Esophagus muscularis mucosa (tissue), 4 donors: ENCODE measurements at regions not wholly inside any gene's neighbourhood (a gene's known extent, or its start where the extent isn't known, plus 50 kb on each side); places are given as distances from the start of the nearest gene placed in this dataset.

Source experiments
- DNase-seq: peaks from one replicate; pipeline ENCODE4 v3.0.0-alpha.2; 2017; ENCODE audit errors: extremely low spot score
- H3K27ac ChIP-seq, 4 donors: fragments of 200-600 bp; sonication (generic); replicated peaks in 1 of 4; 1 replicate in 3 of 4; 2 replicates in 1 of 4; pipeline ENCODE4 v1.5.1; 2016 to 2019; ENCODE audit warnings: mild to moderate bottlenecking in 1 of 4
- H3K27me3 ChIP-seq, 4 donors: fragments of 200-600 bp; sonication (generic); one replicate each; pipeline versions ENCODE4 v1.5.1 to v1.6.0; 2016 to 2019
- H3K36me3 ChIP-seq, 4 donors: fragments of 200-600 bp; sonication (generic); one replicate each; pipeline ENCODE4 v1.5.1; 2016 to 2019
- H3K4me1 ChIP-seq, 4 donors: fragments of 200-600 bp; sonication (generic); one replicate each; pipeline ENCODE4 v1.5.1; 2016 to 2019
- H3K4me3 ChIP-seq, 4 donors: fragments of 200-600 bp; sonication (generic); 1 replicate in 2 of 4; 2 replicates in 2 of 4; pipeline ENCODE4 v1.5.1; 2016 to 2019; ENCODE audit warnings: mild to moderate bottlenecking in 4 of 4, moderate library complexity in 1 of 4
- H3K9me3 ChIP-seq, 4 donors: fragments of 200-600 bp; sonication (generic); 1 replicate in 3 of 4; 2 replicates in 1 of 4; pipeline ENCODE4 v1.5.1; 2016 to 2019
- EP300 ChIP-seq: sonication (generic); formaldehyde crosslinking; IDR thresholded peaks from one replicate; pipeline ENCODE4 v1.6.1; 2017; ENCODE audit warnings: antibody characterized with exemption
- POLR2A ChIP-seq: fragments of 450-650 bp; IDR thresholded peaks from one replicate; pipeline ENCODE4 v1.6.1; 2017; ENCODE audit warnings: antibody characterized with exemption, moderate library complexity, mild to moderate bottlenecking, low read depth
- POLR2AphosphoS5 ChIP-seq, 2 donors: sonication (generic); formaldehyde crosslinking; IDR thresholded peaks; one replicate each; pipeline ENCODE4 v1.6.1; 2017; ENCODE audit warnings: antibody characterized with exemption in 2 of 2
- WGBS: methylation state at CpG from one replicate; pipeline ENCODE4 v1.1.5; 2018; 5-methylcytosine and 5-hydroxymethylcytosine counted together
- intact Hi-C: fragments of 100-400 bp; cut with DNase I; formaldehyde crosslinking; loops from one replicate; pipeline ENCODE4 v1.15.1; 2023
- TF ChIP-seq, protein P1 (sequence below), 3 experiments: fragments of 200-600 bp in 2 of 3; fragments of 450-650 bp in 1 of 3; sonication (generic) in 2 of 3; IDR thresholded peaks; one replicate each; pipeline ENCODE4 v1.5.1; 2017 to 2019; ENCODE audit warnings: antibody characterized with exemption in 3 of 3, mild to moderate bottlenecking in 2 of 3, moderate library complexity in 1 of 3

DNA sequence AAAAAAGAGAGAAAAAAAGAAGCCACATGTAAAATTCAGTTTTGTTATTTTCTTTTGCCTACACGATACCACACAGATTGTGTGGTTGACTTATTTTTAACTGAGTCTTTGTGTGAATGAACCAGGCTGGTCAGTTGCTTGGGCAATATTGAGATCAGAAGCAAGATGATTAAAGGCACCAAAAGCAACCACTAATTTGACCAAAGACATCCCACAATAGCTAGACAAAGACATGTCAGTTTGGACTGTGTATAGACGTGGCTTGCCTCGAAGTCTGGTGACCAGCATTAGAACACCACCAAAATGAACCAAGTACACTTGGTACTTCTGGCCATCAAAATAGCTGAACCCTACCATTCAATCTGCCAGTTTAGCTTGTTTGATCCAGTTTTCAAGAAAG, 340.6 kb upstream of the TBX3 start:
- no peaks in the 10 kb centered on the region for H3K27me3 ChIP-seq
- no peak overlapping the region for H3K27ac ChIP-seq
- TF ChIP-seq POLR2A (no peak), POLR2AphosphoS5 (IDR thresholded peaks at IDR 0.05) (no peak), EP300 (no peak)
- TF ChIP-seq, protein P1, sequence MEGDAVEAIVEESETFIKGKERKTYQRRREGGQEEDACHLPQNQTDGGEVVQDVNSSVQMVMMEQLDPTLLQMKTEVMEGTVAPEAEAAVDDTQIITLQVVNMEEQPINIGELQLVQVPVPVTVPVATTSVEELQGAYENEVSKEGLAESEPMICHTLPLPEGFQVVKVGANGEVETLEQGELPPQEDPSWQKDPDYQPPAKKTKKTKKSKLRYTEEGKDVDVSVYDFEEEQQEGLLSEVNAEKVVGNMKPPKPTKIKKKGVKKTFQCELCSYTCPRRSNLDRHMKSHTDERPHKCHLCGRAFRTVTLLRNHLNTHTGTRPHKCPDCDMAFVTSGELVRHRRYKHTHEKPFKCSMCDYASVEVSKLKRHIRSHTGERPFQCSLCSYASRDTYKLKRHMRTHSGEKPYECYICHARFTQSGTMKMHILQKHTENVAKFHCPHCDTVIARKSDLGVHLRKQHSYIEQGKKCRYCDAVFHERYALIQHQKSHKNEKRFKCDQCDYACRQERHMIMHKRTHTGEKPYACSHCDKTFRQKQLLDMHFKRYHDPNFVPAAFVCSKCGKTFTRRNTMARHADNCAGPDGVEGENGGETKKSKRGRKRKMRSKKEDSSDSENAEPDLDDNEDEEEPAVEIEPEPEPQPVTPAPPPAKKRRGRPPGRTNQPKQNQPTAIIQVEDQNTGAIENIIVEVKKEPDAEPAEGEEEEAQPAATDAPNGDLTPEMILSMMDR (IDR thresholded peaks at IDR 0.05), result no peak
- H3K4me1 ChIP-seq, result peaks cover 0 to 11% (median 3%) of the 10 kb centered on the region in 4 donors
- WGBS, result 92% methylated on average over 3 of the region's 3 CpGs
- H3K4me3 ChIP-seq, result no peak overlapping the region
- no peaks in the 10 kb centered on the region for H3K36me3 ChIP-seq
- no peak for DNase-seq
- H3K9me3 ChIP-seq, result peaks cover 0 to 11% (median 10%) of the 10 kb centered on the region in 4 donors
- intact Hi-C loops, result no loop called here

DNA sequence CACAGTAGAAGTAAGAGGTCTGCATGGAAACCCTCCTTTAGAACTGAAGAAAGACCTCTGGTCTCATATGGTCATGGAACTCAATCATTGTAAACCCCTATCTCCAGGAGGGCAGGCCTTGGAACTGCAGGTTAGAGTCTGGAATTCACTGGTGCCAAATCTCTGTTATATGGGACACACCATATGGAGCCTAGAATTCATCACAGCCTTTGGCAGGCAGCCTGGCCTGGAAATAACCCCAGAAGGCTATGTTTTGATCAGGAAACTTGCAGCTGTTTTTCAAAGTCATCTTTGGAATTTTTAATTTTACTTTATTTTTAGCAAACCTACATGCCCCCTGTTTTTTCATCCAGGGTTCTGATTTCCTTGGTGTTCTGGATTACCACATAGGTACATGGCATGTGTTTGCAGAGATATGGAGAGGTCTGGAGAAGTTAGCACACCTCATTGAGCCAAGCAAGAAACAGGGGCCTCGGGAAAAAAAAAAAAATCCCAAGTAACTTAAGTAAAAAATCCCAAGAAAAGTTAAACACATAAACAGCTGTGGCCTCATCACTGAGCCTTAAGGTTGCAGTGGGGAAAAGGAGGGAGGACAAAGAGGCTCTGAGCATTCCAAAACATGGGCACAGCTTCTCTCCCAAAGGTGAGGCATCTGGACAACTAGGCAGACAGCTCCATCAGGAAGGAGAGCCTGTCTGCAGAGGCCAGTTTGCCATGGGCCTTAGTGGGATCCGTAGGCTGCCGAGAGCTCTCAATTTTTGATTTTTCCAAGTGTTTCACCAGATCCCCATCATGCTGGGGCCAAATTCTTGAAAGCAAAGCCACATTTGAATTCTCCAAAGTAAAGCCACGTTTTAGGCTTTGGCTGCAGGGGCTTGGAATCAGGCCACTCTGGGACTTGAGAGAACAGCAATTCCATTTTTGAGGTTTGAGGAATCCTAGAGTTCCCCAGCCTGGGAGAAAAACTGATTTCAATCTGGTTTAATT, 339.6 kb upstream of the TBX3 start:
- Histone ChIP-seq H3K27ac (no peak overlapping the region), H3K36me3 (no peaks in the 10 kb centered on the region), H3K4me1 (peaks cover 0 to 11% (median 3%) of the 10 kb centered on the region in 4 donors), H3K27me3 (no peaks in the 10 kb centered on the region), H3K4me3 (no peak overlapping the region), H3K9me3 (peaks cover 0 to 12% (median 11%) of the 10 kb centered on the region in 4 donors)
- TF ChIP-seq, protein P1 (IDR thresholded peaks at IDR 0.05), result no peak
- TF ChIP-seq POLR2AphosphoS5 (IDR thresholded peaks at IDR 0.05) (no peak), POLR2A (no peak), EP300 (no peak)
- no peak for DNase-seq
- 48% methylated on average over 4 of the region's 4 CpGs for WGBS
- intact Hi-C loops, result no loop called here

DNA sequence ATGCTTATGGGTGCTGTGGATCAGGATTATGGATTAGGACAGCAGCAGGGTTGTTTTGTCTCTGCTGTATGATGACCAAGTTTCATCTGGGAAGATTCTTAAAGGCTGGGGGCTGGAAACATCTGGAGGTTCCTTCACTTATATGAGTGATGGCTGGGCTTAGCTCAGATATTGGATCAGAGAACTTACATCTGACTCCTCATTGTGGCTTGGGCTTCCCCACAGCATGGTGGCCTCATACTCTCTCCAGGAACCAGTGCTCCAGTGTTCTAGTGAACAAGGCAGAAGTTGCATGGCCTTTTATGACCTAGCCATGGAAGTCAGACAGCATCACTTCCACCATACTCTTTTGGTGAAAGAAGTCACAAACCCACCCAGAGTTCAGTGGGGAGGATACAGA, 336.1 kb upstream of the TBX3 start:
- no peaks in the 10 kb centered on the region for H3K36me3 ChIP-seq
- peaks cover 0 to 3% (median 0%) of the 10 kb centered on the region in 4 donors for H3K27me3 ChIP-seq
- TF ChIP-seq, protein P1 (IDR thresholded peaks at IDR 0.05), result no peak
- no peak for TF ChIP-seq POLR2A
- TF ChIP-seq POLR2AphosphoS5 (IDR thresholded peaks at IDR 0.05), result no peak
- TF ChIP-seq EP300, result no peak
- no peak overlapping the region for H3K27ac ChIP-seq
- no peak overlapping the region for H3K4me3 ChIP-seq
- intact Hi-C loops, result no loop called here
- no peak for DNase-seq
- peaks cover 0 to 12% (median 11%) of the 10 kb centered on the region in 4 donors for H3K9me3 ChIP-seq
- peaks cover 0 to 11% (median 3%) of the 10 kb centered on the region in 4 donors for H3K4me1 ChIP-seq

DNA sequence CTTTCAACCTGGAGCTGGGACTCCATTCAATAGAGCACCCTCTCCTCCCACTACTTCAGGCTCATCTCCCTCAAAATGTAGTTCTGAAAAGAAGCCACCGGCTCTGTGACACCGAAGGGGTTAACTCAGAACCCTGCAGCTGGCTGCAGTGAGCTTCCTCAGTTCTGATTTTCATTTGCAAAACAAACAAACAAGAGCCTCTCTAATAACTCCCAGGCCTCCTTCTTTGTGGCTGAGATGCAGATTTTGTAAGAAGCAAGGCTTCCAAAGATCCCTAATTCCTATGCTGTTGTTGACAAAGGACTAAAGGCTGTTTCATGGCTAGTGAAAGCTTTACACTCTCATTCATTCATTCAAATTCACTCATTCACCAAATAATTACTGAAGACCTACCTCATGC, 333.4 kb upstream of the TBX3 start:
- TF ChIP-seq EP300 (no peak), POLR2AphosphoS5 (IDR thresholded peaks at IDR 0.05) (no peak), POLR2A (no peak)
- TF ChIP-seq, protein P1 (IDR thresholded peaks at IDR 0.05), result no peak
- H3K36me3 ChIP-seq, result no peaks in the 10 kb centered on the region
- WGBS, result 73% methylated on average over 2 of the region's 2 CpGs
- H3K27ac ChIP-seq, result no peak overlapping the region
- H3K27me3 ChIP-seq, result peaks cover 0 to 22% (median 0%) of the 10 kb centered on the region in 4 donors
- no peak for DNase-seq
- H3K4me3 ChIP-seq, result no peak overlapping the region
- intact Hi-C loops, result no loop called here
- H3K4me1 ChIP-seq, result no peaks in the 10 kb centered on the region
- peaks cover 0 to 12% (median 11%) of the 10 kb centered on the region in 4 donors for H3K9me3 ChIP-seq
